BJ (cell line): ENCODE measurements at regions not wholly inside any gene's neighbourhood (a gene's known extent, or its start where the extent isn't known, plus 50 kb on each side); places are given as distances from the start of the nearest gene placed in this dataset.

Experiments used
- CTCF ChIA-PET: fragments of 350-600 bp; formaldehyde crosslinking; extraction: SDS; loops from one replicate; lab custom pipeline; 2021; ENCODE audit warnings: antibody characterized with exemption, inconsistent platforms; lab: Yijun Ruan, JAX
- POLR2A ChIA-PET: fragments of 300-600 bp; sonication (Branson Sonifier 250); formaldehyde crosslinking; extraction: SDS; loops from one replicate; lab custom pipeline; 2021; ENCODE audit warnings: antibody characterized with exemption; lab: Charles Lee
- DNase-seq: peaks from one replicate; pipeline ENCODE4 v3.0.0-alpha.2; 2011; ENCODE audit warnings: low read depth
- H3K27me3 ChIP-seq: 2 replicates; pipeline ENCODE4 v1.6.0; 2011; ENCODE audit warnings: low read length; ENCODE audit not compliant: control insufficient read depth, insufficient read depth
- H3K36me3 ChIP-seq: 2 replicates; pipeline ENCODE4 v1.5.1; 2011; ENCODE audit warnings: low read length; ENCODE audit not compliant: control insufficient read depth, insufficient read depth
- H3K4me3 ChIP-seq: 2 replicates; pipeline ENCODE4 v1.5.1; 2011; ENCODE audit warnings: low read depth, mild to moderate bottlenecking, control low read depth, low read length
- TF ChIP-seq, protein P1 (sequence below): IDR thresholded peaks from 2 replicates; pipeline ENCODE4 v1.5.1; 2011; ENCODE audit warnings: low read depth, mild to moderate bottlenecking, control low read depth, inconsistent platforms, low read length, moderate library complexity; ENCODE audit not compliant: insufficient read depth

GRCh38 chr2:42951263-42951938 is 159.0 kb upstream of the HAAO start:
- ChIA-PET POLR2A (interaction anchor here (0.7 to 1.1 kb wide), 2 partner anchors 275 to 509 kb away, joined by 3 to 9 read pairs; partner anchors contain the start of gene ZFP36L2), CTCF (interaction anchor here (0.6 to 3.5 kb wide), 4 partner anchors 10 to 305 kb away, joined by 3 to 13 read pairs (median 4); no protein-coding TSS in a partner anchor)
- no peak for DNase-seq

DNA sequence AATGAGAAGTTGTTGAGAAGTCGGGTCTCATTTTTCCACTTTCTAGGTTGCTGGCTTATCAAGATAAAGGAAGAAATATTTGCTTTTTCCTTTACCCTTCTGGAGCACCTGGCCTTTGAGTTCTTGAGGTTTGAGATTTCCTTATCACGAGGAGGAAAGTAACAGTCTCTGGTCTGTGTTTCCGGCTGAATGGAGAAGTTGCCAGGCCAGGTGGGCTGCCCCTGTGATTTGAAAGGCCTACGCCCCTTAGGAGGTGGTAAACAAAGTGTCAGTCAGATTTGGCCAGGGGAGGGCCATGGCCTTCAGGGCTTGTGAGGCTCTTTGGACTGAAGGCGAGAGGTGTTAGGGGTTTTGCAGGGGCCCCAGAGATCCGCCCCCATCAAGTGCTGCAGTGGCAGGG is 156.7 kb upstream of the HAAO start:
- TF ChIP-seq, protein P1, sequence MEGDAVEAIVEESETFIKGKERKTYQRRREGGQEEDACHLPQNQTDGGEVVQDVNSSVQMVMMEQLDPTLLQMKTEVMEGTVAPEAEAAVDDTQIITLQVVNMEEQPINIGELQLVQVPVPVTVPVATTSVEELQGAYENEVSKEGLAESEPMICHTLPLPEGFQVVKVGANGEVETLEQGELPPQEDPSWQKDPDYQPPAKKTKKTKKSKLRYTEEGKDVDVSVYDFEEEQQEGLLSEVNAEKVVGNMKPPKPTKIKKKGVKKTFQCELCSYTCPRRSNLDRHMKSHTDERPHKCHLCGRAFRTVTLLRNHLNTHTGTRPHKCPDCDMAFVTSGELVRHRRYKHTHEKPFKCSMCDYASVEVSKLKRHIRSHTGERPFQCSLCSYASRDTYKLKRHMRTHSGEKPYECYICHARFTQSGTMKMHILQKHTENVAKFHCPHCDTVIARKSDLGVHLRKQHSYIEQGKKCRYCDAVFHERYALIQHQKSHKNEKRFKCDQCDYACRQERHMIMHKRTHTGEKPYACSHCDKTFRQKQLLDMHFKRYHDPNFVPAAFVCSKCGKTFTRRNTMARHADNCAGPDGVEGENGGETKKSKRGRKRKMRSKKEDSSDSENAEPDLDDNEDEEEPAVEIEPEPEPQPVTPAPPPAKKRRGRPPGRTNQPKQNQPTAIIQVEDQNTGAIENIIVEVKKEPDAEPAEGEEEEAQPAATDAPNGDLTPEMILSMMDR: no peak
- Histone ChIP-seq H3K36me3 (no peaks in the 10 kb centered on the region), H3K27me3 (no peaks in the 10 kb centered on the region), H3K4me3 (no peak overlapping the region)
- ChIA-PET POLR2A (no interaction called here), CTCF (interaction anchor here (3.5 kb wide), 1 partner anchor 280 kb away, joined by 13 read pairs; no protein-coding TSS in a partner anchor)
- DNase-seq: no peak

More at GRCh38 chr2:42951263-42951938, 159.0 kb upstream of the HAAO start:
- Histone ChIP-seq H3K27me3 (no peaks in the 10 kb centered on the region), H3K36me3 (no peaks in the 10 kb centered on the region), H3K4me3 (no peak overlapping the region)
- TF ChIP-seq, protein P1: no peak

GRCh38 chr2:42947809-42948600 is 155.6 kb upstream of the HAAO start:
- DNase-seq: no peak
- POLR2A ChIA-PET: interaction anchor here (0.6 kb wide), 1 partner anchor 279 kb away, joined by 4 read pairs; the partner anchor contains the start of gene ZFP36L2
- Histone ChIP-seq H3K27me3 (no peaks in the 10 kb centered on the region), H3K36me3 (no peaks in the 10 kb centered on the region), H3K4me3 (no peak overlapping the region)
- CTCF ChIA-PET: interaction anchor here (0.7 to 6.7 kb wide), 25 partner anchors 10 to 609 kb away, joined by 3 to 72 read pairs (median 8); partner anchors contain the start of gene ZFP36L2
- TF ChIP-seq, protein P1: no peak

- CTCF ChIA-PET: interaction anchor here (1.2 to 6.7 kb wide), 7 partner anchors 9 to 284 kb away, joined by 3 to 72 read pairs (median 6); partner anchors contain the start of gene ZFP36L2
- Histone ChIP-seq H3K27me3 (no peaks in the 10 kb centered on the region), H3K36me3 (no peaks in the 10 kb centered on the region), H3K4me3 (no peak overlapping the region)
- POLR2A ChIA-PET: interaction anchor here (0.8 kb wide), 1 partner anchor 273 kb away, joined by 6 read pairs; no protein-coding TSS in a partner anchor
- TF ChIP-seq, protein P1: no peak
- DNase-seq: no peak
These were observed 152.5 kb upstream of the HAAO start for GRCh38 chr2:42944779-42945415.
